ENCODE measurements at regions not wholly inside any gene's neighbourhood (a gene's known extent, or its start where the extent isn't known, plus 50 kb on each side); places are given as distances from the start of the nearest gene placed in this dataset.
A peak's percentile ranks its signal among the peaks of the same experiment; 100 is the strongest.

DNA sequence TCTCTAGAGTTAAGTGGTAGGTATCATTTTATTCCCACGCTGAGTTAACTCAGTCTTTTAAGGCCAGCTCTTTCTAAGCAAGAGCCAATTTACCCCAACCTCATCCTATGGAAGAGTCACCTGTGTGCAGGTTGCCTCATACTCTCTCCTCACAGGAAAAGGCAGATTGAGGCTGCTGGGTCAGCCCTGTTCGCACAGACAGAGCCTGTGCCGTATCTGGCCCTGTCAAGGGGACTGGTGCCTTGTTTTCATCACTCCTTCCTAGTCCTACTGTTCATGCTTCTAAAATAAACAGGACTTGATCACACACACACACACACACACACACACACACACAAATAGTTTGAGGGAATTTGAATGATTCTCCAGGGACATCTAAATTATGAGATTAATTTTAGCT, 285.0 kb downstream of the SLC6A15 start:
- TF ChIP-seq CTCF (conservative IDR thresholded peaks at IDR 0.05; ENCODE audit: low read depth, low read length): no peak
- no peak overlapping the region for H3K4me3 ChIP-seq (ENCODE audit: low read depth, low read length)
- DNase-seq (ENCODE audit: low read depth): no peak

GRCh38 chr12:84624601-84625000, 288.0 kb downstream of the SLC6A15 start:
- no peak for DNase-seq (ENCODE audit: low read depth)
- TF ChIP-seq CTCF (conservative IDR thresholded peaks at IDR 0.05; ENCODE audit: low read depth, low read length): no peak
- no peak overlapping the region for H3K4me3 ChIP-seq (ENCODE audit: low read depth, low read length)

DNA sequence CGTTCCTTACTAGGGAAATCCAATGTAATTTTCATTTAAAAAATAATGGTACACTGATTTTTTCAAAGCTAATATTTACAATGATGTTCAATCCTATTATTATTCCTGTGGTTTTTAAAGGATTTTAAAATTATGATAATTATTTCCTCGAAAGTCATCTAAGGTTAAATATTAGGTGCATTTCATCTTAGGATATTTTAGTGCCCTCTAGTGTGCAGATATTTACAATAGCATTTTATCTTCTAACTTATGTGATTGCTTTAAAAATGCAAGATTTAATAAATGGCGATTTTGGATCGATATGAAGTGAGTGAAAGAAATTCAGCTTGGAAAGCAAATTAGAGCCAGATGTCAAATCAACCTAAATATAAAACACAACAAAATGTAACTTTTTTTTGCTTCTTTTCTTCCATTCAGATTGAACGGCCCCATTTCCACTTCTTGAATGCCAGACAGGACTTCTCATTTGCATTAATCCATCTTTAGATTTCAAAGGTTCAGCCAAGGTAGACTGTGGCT, 293.5 kb downstream of the SLC6A15 start:
- no peak for DNase-seq (ENCODE audit: low read depth)
- no peak overlapping the region for H3K4me3 ChIP-seq (ENCODE audit: low read depth, low read length)
- TF ChIP-seq CTCF (conservative IDR thresholded peaks at IDR 0.05; ENCODE audit: low read depth, low read length): peak; percentile 33

GRCh38 chr12:84607170-84607819, 305.3 kb downstream of the SLC6A15 start:
- H3K4me3 ChIP-seq (ENCODE audit: low read depth, low read length): no peak overlapping the region
- no peak for DNase-seq (ENCODE audit: low read depth)
- no peak for TF ChIP-seq CTCF (conservative IDR thresholded peaks at IDR 0.05; ENCODE audit: low read depth, low read length)

DNA sequence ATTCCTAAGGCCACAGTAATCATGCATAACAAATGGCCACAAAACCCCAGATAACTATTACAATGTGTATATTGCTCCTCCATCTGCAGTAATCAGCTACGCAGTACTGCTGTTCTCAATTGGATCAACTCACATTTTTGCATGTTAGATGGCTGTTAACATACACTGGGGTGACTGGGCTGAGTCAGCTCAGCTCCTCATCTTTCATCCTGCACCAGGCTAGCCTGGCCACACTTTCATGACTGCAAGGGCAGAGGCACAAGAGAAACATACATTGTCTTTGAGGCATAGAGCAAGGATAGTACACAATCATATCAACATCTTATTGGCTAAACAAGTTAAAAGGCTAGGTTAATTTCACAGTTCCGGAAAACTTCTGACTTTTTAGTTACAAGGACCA, 306.6 kb downstream of the SLC6A15 start:
- DNase-seq (ENCODE audit: low read depth): no peak
- no peak for TF ChIP-seq CTCF (conservative IDR thresholded peaks at IDR 0.05; ENCODE audit: low read depth, low read length)
- H3K4me3 ChIP-seq (ENCODE audit: low read depth, low read length): no peak overlapping the region

GRCh38 chr12:84604551-84604950, 308.0 kb downstream of the SLC6A15 start:
- TF ChIP-seq CTCF (conservative IDR thresholded peaks at IDR 0.05; ENCODE audit: low read depth, low read length): no peak
- no peak overlapping the region for H3K4me3 ChIP-seq (ENCODE audit: low read depth, low read length)
- no peak for DNase-seq (ENCODE audit: low read depth)

All from epithelial cell of proximal tubule (primary cell).